Urinary bladder (tissue), 3 donors: ENCODE measurements at regions not wholly inside any gene's neighbourhood (a gene's known extent, or its start where the extent isn't known, plus 50 kb on each side); places are given as distances from the start of the nearest gene placed in this dataset.
A peak's percentile ranks its signal among the peaks of the same experiment; 100 is the strongest.

ENCODE experiments used
- DNase-seq: peaks from one replicate; pipeline ENCODE4 v3.0.0-alpha.2; 2015; ENCODE audit errors: extremely low spot score
- H3K27ac ChIP-seq: one replicate; pipeline ENCODE4 v1.5.1; 2013; ENCODE audit warnings: low read depth, mild to moderate bottlenecking, moderate library complexity
- H3K36me3 ChIP-seq: one replicate; pipeline ENCODE4 v1.6.1; 2013; ENCODE audit warnings: mild to moderate bottlenecking, moderate library complexity; ENCODE audit not compliant: insufficient read depth
- H3K4me1 ChIP-seq: one replicate; pipeline ENCODE4 v1.6.1; 2013; ENCODE audit warnings: mild to moderate bottlenecking, moderate library complexity; ENCODE audit not compliant: insufficient read depth
- H3K4me3 ChIP-seq: one replicate; pipeline ENCODE4 v1.5.1; 2013; ENCODE audit warnings: low read depth, low read length
- WGBS: extraction: QIAGEN DNeasy Blood & Tissue Kit; methylation state at CpG from one replicate; pipeline ENCODE4 v1.1.7; 2013; 5-methylcytosine and 5-hydroxymethylcytosine counted together
- donor health status: healthy with polysubstance abuse.
- donor health status: healthy.

DNA sequence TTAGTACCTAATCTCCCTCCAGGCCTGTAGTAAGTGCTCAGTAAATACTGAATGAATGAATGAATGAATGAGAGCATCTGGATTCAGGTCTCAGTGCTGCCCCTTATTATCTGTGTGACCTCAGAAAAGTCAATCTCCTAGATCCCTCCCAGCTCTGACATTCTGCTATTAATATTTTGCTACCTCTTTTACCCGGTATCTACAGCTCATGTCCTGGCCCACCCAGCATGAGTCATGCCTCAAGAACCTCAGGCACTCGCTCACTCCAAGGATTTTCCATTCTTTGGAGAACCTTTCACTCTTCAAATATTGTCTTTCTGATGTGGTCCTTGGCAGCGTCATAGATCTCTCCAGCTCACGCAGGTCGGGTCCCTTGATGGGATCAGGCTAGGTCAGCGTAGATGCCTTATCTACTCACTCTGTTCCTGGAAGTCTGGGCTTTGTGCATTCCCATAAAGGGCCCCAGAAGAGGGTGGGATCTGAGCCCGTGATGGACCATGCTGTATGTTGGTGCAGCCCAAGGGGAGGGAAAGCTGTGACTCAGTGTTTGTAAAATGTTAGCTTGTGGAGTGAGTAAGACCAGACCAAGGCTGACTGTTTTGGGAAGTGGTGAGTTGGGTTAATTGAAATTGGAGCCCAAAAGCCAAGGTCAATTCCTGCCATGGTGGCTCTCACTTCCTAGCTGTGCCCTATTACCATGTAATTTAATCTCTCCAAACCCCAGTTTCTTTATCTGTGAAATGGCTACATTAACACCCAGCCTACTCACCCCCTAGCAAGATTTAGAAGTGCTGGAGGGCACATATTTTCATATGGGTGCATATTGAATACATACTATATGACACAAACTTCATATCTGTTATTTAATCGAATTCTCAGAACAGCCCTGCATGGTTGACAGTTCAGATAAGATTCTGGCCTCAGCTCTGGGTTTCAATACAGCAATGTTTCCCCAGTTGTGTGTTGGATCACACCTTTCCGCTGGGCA, 214.1 kb upstream of the USP24 start:
- no peak overlapping the region for H3K4me3 ChIP-seq
- H3K36me3 ChIP-seq = no peaks in the 10 kb centered on the region
- 59% methylated on average over 9 of the region's 9 CpGs for WGBS
- no peak for DNase-seq
- peaks cover 2% of the 10 kb centered on the region for H3K4me1 ChIP-seq
- no peak overlapping the region for H3K27ac ChIP-seq

DNA sequence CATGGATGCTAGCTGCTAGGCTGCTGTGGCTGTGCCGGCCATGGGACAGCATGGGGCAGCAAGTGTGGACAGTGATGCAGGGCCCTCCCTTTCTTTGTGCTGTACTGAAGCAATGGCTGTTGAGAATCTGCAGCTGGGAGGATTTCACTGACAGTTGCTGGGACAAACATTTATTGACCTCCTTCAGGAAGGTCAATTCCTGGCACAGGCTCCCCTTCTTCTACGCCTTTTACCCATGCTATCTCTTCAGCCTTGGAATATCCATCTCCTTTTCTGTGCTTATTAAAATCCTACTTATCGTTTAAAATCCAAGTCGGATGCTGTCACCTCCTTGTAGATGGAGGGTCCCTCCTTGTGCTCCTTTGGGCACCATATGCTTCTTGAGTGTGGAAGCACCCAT, 213.1 kb upstream of the USP24 start:
- no peak for DNase-seq
- Histone ChIP-seq H3K4me3 (no peak overlapping the region), H3K4me1 (peaks cover 2% of the 10 kb centered on the region), H3K27ac (no peak overlapping the region), H3K36me3 (no peaks in the 10 kb centered on the region)
- 64% methylated on average over 4 of the region's 4 CpGs for WGBS

- WGBS = 52% methylated on average over 4 of the region's 4 CpGs
- Histone ChIP-seq H3K4me1 (peaks cover 2% of the 10 kb centered on the region), H3K36me3 (no peaks in the 10 kb centered on the region), H3K4me3 (no peak overlapping the region), H3K27ac (no peak overlapping the region)
- DNase-seq = no peak
Measured at GRCh38 chr1:55427606-55428005, 212.4 kb upstream of the USP24 start.

DNA sequence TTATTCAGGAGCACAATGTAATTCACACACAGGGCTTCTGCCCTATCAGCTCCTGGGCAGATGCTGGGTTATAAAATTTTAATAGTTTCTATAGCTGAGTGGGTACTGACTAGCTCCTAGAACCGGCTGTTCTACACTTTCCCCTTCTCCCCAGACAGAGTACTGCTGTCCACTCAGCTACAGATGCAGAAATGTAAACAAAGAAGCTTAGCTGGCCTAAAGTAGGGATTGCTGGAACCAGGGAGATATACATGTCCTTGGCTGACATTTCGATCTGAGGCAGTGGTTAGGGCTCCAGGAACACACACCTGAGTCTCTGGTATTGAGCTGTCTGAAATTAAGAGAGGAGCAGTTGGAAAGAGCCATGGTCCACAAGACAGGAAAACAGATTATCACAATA, 211.5 kb upstream of the USP24 start:
- H3K4me1 ChIP-seq = peaks cover 2% of the 10 kb centered on the region
- H3K4me3 ChIP-seq = no peak overlapping the region
- H3K36me3 ChIP-seq = no peaks in the 10 kb centered on the region
- H3K27ac ChIP-seq = no peak overlapping the region
- no peak for DNase-seq
- 34% methylated on average over 2 of the region's 2 CpGs for WGBS

DNA sequence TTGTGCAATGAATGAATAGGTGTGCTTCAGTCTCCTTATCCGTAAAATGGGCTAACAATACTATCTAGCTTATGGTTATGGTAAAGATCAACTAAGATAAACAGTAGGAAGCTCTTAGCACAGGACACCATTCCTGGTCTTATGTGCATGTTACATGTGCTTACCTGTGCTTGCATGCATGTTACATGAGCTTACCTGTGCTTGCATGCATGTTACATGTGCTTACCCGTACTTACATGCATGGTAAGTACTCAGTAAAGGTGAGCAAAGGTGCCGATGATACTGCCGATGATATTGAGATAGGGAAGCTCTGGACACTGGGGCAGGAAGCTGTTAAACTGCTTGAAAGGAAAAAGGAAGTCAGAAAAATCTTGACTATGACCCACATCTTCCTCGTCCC, 211.0 kb upstream of the USP24 start:
- H3K27ac ChIP-seq = no peak overlapping the region
- WGBS = 65% methylated on average over 5 of the region's 5 CpGs
- no peaks in the 10 kb centered on the region for H3K36me3 ChIP-seq

DNA sequence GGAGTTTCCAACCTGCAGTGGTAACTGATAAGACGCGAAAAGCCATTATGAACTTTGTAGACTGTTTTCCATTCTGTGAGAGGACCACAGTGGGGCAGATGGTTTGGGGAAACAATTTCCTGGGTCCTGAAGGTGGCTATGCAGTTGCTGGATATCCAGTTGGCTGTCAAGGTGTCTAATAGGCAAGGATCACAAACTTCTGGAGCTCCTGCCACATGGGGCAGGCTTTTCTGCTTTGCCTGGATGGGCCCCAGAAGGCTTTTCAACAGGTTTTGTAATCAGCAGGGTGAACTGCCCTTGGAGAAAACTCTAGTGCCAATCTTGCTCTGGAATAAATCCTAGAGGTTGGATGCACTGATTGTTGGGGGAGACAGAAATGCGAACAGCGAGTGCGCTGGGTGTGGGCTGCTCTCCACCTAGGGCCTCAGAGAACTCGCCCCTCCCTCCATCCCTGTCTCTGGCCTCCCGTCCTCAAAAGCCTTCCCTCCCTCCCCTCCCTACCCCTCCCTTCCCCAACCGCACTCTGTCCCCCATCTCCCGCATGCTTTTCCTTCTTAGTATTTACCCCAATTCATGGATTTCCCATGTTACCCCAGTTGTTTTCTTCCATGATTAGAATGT, 210.3 kb upstream of the USP24 start:
- no peak for DNase-seq
- WGBS = 93% methylated on average over 9 of the region's 9 CpGs

More for the DNA sequence above, 211.0 kb upstream of the USP24 start:
- no peak for DNase-seq
- H3K4me3 ChIP-seq = no peak overlapping the region
- peaks cover 2% of the 10 kb centered on the region for H3K4me1 ChIP-seq

DNA sequence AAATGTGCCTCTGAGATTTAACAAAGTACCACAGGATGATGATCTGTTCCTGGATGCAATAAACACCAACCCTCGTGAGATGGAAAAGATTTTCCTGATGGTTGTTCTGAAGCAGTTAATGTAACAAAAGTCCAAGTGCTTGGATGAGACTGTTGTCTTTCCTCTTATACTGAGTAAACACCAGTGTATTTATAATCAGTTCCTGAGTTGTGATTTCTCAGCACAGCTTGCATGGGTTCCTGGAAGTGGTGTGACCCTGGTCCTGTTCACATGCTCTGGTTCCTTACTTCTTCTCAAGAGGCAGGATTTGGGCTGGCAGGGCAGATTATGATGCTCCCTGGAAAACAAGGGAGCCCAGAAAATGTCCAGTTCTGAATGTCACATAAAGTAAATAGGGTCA, 208.2 kb upstream of the USP24 start:
- Histone ChIP-seq H3K4me1 (peaks cover 3% of the 10 kb centered on the region), H3K27ac (no peak overlapping the region), H3K36me3 (no peaks in the 10 kb centered on the region), H3K4me3 (no peak overlapping the region)
- 60% methylated on average over 1 of the region's 1 CpG for WGBS
- no peak for DNase-seq

More for the DNA sequence above, 210.3 kb upstream of the USP24 start:
- H3K4me1 ChIP-seq = peaks cover 3% of the 10 kb centered on the region
- no peak overlapping the region for H3K4me3 ChIP-seq
- no peak overlapping the region for H3K27ac ChIP-seq
- H3K36me3 ChIP-seq = no peaks in the 10 kb centered on the region

DNA sequence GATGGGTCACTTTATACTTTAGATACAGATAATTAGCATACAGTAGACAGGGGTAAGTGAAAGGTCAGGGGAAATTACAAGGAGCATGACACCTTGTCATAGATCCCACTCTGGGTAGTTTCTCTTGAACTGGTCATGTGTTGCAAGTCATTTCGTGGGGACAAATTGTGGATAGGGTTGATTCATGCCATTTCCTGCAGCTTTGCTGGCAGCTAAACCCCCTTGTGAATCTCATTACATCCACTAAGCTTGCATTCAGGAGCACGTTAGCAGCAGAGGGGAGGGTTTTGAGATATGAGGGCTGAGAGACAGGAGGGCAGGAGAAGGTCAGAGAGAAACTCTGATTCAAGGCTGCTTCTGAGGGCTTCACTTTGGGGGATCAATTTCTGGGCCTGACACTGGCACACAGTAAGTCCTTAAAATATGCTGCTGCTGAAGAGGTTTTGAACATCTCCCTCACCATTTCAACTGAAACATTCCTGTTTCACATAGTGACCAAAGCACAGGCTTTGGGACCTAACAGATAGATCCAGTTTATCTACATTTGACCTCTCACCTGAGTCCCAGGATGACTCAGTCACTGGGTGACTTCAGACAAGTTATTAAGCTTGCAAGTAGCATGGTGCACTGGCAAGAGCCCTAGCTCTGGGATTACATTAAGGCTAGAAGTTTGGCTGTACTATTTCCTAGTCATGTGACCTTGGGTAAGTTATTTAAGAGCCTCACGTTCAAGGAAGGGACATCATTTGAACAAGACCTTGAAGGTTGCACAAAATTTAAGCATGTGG, 206.0 kb upstream of the USP24 start:
- Histone ChIP-seq H3K4me3 (no peak overlapping the region), H3K36me3 (no peaks in the 10 kb centered on the region), H3K27ac (no peak overlapping the region), H3K4me1 (peaks cover 3% of the 10 kb centered on the region)
- DNase-seq = no peak
- 63% methylated on average over 3 of the region's 3 CpGs for WGBS

- H3K27ac ChIP-seq = no peak overlapping the region
- H3K4me3 ChIP-seq = no peak overlapping the region
- DNase-seq = no peak
- no peaks in the 10 kb centered on the region for H3K36me3 ChIP-seq
- H3K4me1 ChIP-seq = peaks cover 3% of the 10 kb centered on the region
- 66% methylated on average over 2 of the region's 2 CpGs for WGBS
Measured at GRCh38 chr1:55420026-55420425, 204.9 kb upstream of the USP24 start.

- Histone ChIP-seq H3K4me3 (no peak overlapping the region), H3K36me3 (no peaks in the 10 kb centered on the region), H3K27ac (no peak overlapping the region), H3K4me1 (peaks cover 2% of the 10 kb centered on the region)
- DNase-seq = no peak
- 89% methylated on average over 10 of the region's 10 CpGs for WGBS
Measured at GRCh38 chr1:55418208-55419000, 203.2 kb upstream of the USP24 start.

DNA sequence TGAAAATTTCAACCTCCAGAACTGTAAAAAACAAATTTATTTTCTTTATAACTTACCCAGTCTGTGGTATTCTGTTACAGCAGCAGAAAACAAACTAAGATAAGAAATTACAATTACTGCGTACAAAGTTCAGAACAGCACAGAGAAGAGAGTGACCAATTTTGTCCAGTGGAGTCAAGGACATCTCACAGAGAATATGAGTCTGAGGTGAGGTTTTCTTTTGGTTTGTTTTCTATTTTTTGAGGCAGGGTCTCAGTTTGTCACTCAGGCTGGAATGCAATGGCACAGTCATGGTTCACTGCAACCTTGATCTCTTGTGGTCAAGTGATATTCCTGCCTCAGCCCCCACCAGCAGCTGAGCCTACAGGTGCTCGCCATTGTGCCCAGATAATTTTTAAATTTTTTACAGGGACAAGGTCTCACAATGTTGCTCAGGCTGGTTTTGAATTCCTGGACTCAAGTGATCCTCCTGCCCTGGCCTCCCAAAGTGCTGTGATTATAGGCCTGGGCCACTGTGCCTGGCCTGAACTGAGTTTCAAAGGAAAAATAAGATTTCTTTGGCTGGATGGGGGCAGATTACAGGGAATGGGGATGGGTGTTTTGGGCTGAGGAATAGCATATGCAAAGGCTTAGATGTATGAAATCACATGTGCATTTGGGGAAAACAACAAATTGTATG, 201.1 kb upstream of the USP24 start:
- peaks cover 2% of the 10 kb centered on the region for H3K4me1 ChIP-seq
- H3K4me3 ChIP-seq = no peak overlapping the region
- no peaks in the 10 kb centered on the region for H3K36me3 ChIP-seq
- DNase-seq = no peak
- no peak overlapping the region for H3K27ac ChIP-seq
- 98% methylated on average over 2 of the region's 2 CpGs for WGBS

- Histone ChIP-seq H3K4me1 (no peaks in the 10 kb centered on the region), H3K36me3 (no peaks in the 10 kb centered on the region), H3K27ac (no peak overlapping the region), H3K4me3 (no peak overlapping the region)
- peak; percentile 58 for DNase-seq
Measured at GRCh38 chr1:55413286-55413685, 198.1 kb upstream of the USP24 start.
